Naive thymus-derived CD4-positive, alpha-beta T cell (primary cell): ENCODE measurements at regions not wholly inside any gene's neighbourhood (a gene's known extent, or its start where the extent isn't known, plus 50 kb on each side); places are given as distances from the start of the nearest gene placed in this dataset.

Experiments used
- ATAC-seq: fragments of 150-1000 bp; cut with Tn5 transposase; 2 replicates; pipeline ENCODE4 v1.10.0; 2021; ENCODE audit warnings: mild to moderate bottlenecking, moderate library complexity
- CTCF ChIA-PET: fragments of 350-600 bp; sonication (Branson Sonifier 250); formaldehyde crosslinking; loops from one replicate; lab custom pipeline; 2021; ENCODE audit warnings: antibody characterized with exemption; lab: Charles Lee
- POLR2A ChIA-PET: fragments of 350-600 bp; sonication (Branson Sonifier 250); formaldehyde crosslinking; loops from one replicate; lab custom pipeline; 2021; ENCODE audit warnings: antibody characterized with exemption, inconsistent platforms; lab: Charles Lee
- DNase-seq, 9 donors: peaks; one replicate each; pipeline versions ENCODE4 v3.0.0 to v3.0.0-alpha.2; 2020 to 2022; ENCODE audit warnings: mixed read lengths in 1 of 9
- H3K27ac ChIP-seq: one replicate; pipeline ENCODE4 v1.7.0; 2013; ENCODE audit warnings: mild to moderate bottlenecking, low read depth, low read length, moderate library complexity
- H3K27me3 ChIP-seq, 2 donors: one replicate each; pipeline ENCODE4 v1.7.0; 2013; ENCODE audit warnings: low read length in 2 of 2, mild to moderate bottlenecking in 2 of 2, moderate library complexity in 2 of 2; ENCODE audit not compliant: control insufficient read depth in 2 of 2, insufficient read depth in 2 of 2
- H3K36me3 ChIP-seq, 3 experiments: 1 replicate in 2 of 3; 2 replicates in 1 of 3; pipeline ENCODE4 v1.7.0; 2013; ENCODE audit warnings: low read length in 3 of 3, mild to moderate bottlenecking in 3 of 3, moderate library complexity in 1 of 3; ENCODE audit not compliant: insufficient read depth in 3 of 3, control insufficient read depth in 2 of 3
- H3K4me1 ChIP-seq, 2 donors: one replicate each; pipeline ENCODE4 v1.7.0; 2013; ENCODE audit warnings: low read length in 2 of 2, mild to moderate bottlenecking in 2 of 2, moderate library complexity in 1 of 2; ENCODE audit not compliant: control insufficient read depth in 2 of 2, insufficient read depth in 2 of 2
- H3K4me3 ChIP-seq: 2 replicates; pipeline ENCODE4 v1.7.0; 2013; ENCODE audit warnings: mild to moderate bottlenecking, low read length
- H3K9me3 ChIP-seq, 3 experiments: 1 replicate in 2 of 3; 2 replicates in 1 of 3; pipeline ENCODE4 v1.7.0; 2013; ENCODE audit warnings: low read length in 3 of 3; ENCODE audit not compliant: control insufficient read depth in 2 of 3
- H3K27ac Mint-ChIP-seq, 9 donors: one replicate each; pipeline ENCODE4 v1.8.0; 2020 to 2022; ENCODE audit warnings: mixed read lengths in 9 of 9, mild to moderate bottlenecking in 8 of 9, moderate library complexity in 5 of 9, inconsistent platforms in 2 of 9
- H3K27me3 Mint-ChIP-seq, 5 donors: one replicate each; pipeline ENCODE4 v1.8.0; 2021 to 2022; ENCODE audit warnings: mixed read lengths in 5 of 5, mild to moderate bottlenecking in 1 of 5
- H3K36me3 Mint-ChIP-seq, 5 donors: one replicate each; pipeline ENCODE4 v1.8.0; 2020 to 2022; ENCODE audit warnings: mixed read lengths in 5 of 5, mild to moderate bottlenecking in 3 of 5, inconsistent platforms in 1 of 5
- H3K4me1 Mint-ChIP-seq, 7 donors: one replicate each; pipeline ENCODE4 v1.8.0; 2020 to 2022; ENCODE audit warnings: mixed read lengths in 7 of 7, mild to moderate bottlenecking in 3 of 7, inconsistent platforms in 1 of 7
- H3K4me3 Mint-ChIP-seq, 10 donors: one replicate each; pipeline ENCODE4 v1.8.0; 2020 to 2022; ENCODE audit warnings: mild to moderate bottlenecking in 10 of 10, mixed read lengths in 10 of 10, moderate library complexity in 6 of 10, inconsistent platforms in 2 of 10
- H3K9me3 Mint-ChIP-seq, 11 donors: one replicate each; pipeline ENCODE4 v1.8.0; 2020 to 2022; ENCODE audit warnings: mixed read lengths in 11 of 11, mild to moderate bottlenecking in 4 of 11, inconsistent platforms in 1 of 11, moderate library complexity in 1 of 11
- intact Hi-C, 2 donors: fragments of 100-400 bp; cut with micrococcal nuclease; formaldehyde crosslinking; loops; one replicate each; pipeline ENCODE4 v1.15.1; 2023

DNA sequence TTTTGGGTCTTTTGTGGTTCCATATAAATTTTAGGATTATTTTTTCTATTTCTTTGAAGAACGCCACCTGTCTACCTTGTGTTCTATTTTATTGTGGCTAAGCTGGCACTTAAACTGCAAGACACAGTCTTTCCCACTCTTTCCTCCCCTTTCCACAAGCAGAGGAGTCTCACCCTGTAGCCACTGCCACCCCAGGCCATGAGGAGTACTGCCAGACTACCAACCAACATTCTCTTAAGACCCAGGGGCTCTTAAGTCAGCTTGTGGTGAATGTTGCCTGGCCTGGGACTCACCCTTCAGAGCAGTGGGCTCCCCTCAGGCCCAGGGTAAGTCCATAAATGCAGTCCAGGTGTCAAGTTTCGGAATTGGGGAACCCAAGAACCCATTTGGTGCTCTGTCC, 58.0 kb upstream of the FMR1 start:
- intact Hi-C loops, result no loop called here
- DNase-seq (no peak), ATAC-seq (no peak)
- H3K27ac Mint-ChIP-seq, result no peak overlapping the region
- H3K27me3 Mint-ChIP-seq, result peaks cover 0 to 4% (median 0%) of the 10 kb centered on the region in 5 donors
- no peak overlapping the region for H3K27ac ChIP-seq
- H3K9me3 Mint-ChIP-seq, result no peaks in the 10 kb centered on the region
- H3K27me3 ChIP-seq, result no peaks in the 10 kb centered on the region
- no peak overlapping the region for H3K4me3 Mint-ChIP-seq
- ChIA-PET CTCF (no interaction called here), POLR2A (no interaction called here)
- H3K9me3 ChIP-seq, result no peaks in the 10 kb centered on the region
- no peaks in the 10 kb centered on the region for H3K36me3 ChIP-seq
- no peaks in the 10 kb centered on the region for H3K4me1 ChIP-seq
- no peaks in the 10 kb centered on the region for H3K36me3 Mint-ChIP-seq
- H3K4me3 ChIP-seq, result no peak overlapping the region
- no peaks in the 10 kb centered on the region for H3K4me1 Mint-ChIP-seq

DNA sequence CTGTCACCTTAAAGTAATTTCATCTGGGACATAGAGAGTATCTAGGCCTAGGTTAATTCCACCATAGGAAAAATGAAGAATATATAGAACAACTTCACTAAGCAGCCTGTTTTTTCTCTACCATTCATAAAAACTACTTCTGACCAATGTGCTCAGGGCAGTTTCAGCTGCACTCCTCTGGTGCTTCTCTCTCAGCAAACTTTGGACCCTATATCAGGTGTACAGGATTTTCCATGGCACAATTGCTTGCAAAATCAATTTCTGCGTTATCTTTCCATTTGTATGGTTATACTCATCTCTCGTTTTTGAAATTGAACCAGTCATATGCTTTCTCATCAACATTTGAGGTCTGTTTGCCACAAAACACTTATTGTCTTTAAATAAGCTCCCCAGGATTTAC, 52.1 kb upstream of the FMR1 start:
- intact Hi-C loops, result no loop called here
- no peak for ATAC-seq
- Mint-ChIP-seq H3K4me3 (no peak overlapping the region), H3K9me3 (peaks cover 0 to 1% (median 0%) of the 10 kb centered on the region in 11 donors), H3K4me1 (no peaks in the 10 kb centered on the region), H3K27me3 (peaks cover 0 to 4% (median 0%) of the 10 kb centered on the region in 5 donors), H3K36me3 (peaks cover 0 to under 1% (median 0%) of the 10 kb centered on the region in 5 donors), H3K27ac (no peak overlapping the region)
- no peak for DNase-seq
- H3K27me3 ChIP-seq, result no peaks in the 10 kb centered on the region
- H3K36me3 ChIP-seq, result no peaks in the 10 kb centered on the region
- H3K4me3 ChIP-seq, result no peak overlapping the region
- ChIA-PET POLR2A (no interaction called here), CTCF (no interaction called here)
- H3K27ac ChIP-seq, result no peak overlapping the region
- no peaks in the 10 kb centered on the region for H3K9me3 ChIP-seq
- H3K4me1 ChIP-seq, result no peaks in the 10 kb centered on the region
